MCF 10A (cell line): ENCODE measurements at regions not wholly inside any gene's neighbourhood (a gene's known extent, or its start where the extent isn't known, plus 50 kb on each side); places are given as distances from the start of the nearest gene placed in this dataset.

Source experiments
- BruUV-seq: library from RNA; stranded (reverse); fragments of 400-500 nt; replicated peaks from 2 replicates; lab custom pipeline; 2021; lab: Mats Ljungman, UMichigan
- CTCF ChIA-PET: fragments of 300-600 bp; sonication (Branson Sonifier 250); formaldehyde crosslinking; extraction: SDS; loops from one replicate; lab custom pipeline; 2021; ENCODE audit warnings: antibody characterized with exemption, inconsistent platforms; lab: Yijun Ruan, JAX
- POLR2A ChIA-PET: fragments of 300-600, 350-650 bp; sonication (Branson Sonifier 250); formaldehyde crosslinking; extraction: SDS; loops from one replicate; lab custom pipeline; 2020; ENCODE audit warnings: antibody characterized with exemption, inconsistent platforms; lab: Yijun Ruan, JAX
- DNase-seq: peaks from one replicate; pipeline ENCODE4 v3.0.0-alpha.2; 2018; ENCODE audit not compliant: unreplicated experiment
- H3K27ac Mint-ChIP-seq: one replicate; pipeline ENCODE4 v1.8.0; 2022; ENCODE audit warnings: mild to moderate bottlenecking, low read depth, mixed read lengths; ENCODE audit not compliant: unreplicated experiment
- H3K27me3 Mint-ChIP-seq: one replicate; pipeline ENCODE4 v1.8.0; 2022; ENCODE audit warnings: mixed read lengths; ENCODE audit not compliant: insufficient read depth, unreplicated experiment
- H3K36me3 Mint-ChIP-seq: one replicate; pipeline ENCODE4 v1.8.0; 2022; ENCODE audit warnings: mild to moderate bottlenecking, moderate library complexity, mixed read lengths; ENCODE audit not compliant: insufficient read depth, unreplicated experiment
- H3K4me1 Mint-ChIP-seq: one replicate; pipeline ENCODE4 v1.8.0; 2022; ENCODE audit warnings: mixed read lengths; ENCODE audit not compliant: insufficient read depth, unreplicated experiment
- H3K4me3 Mint-ChIP-seq: one replicate; pipeline ENCODE4 v1.8.0; 2022; ENCODE audit warnings: mild to moderate bottlenecking, moderate library complexity, mixed read lengths; ENCODE audit not compliant: unreplicated experiment
- H3K9me3 Mint-ChIP-seq: one replicate; pipeline ENCODE4 v1.8.0; 2022; ENCODE audit warnings: mixed read lengths; ENCODE audit not compliant: unreplicated experiment
- CTCF ChIP-seq: fragments of 200-600 bp; IDR thresholded peaks from one replicate; pipeline ENCODE4 v1.8.0; 2022; ENCODE audit warnings: antibody characterized with exemption, mild to moderate bottlenecking; ENCODE audit not compliant: unreplicated experiment
- intact Hi-C: fragments of 100-400 bp; cut with micrococcal nuclease; formaldehyde crosslinking; loops from 2 replicates; pipeline ENCODE4 v1.14.1; 2022

GRCh38 chr1:209249785-209250440 is 333.6 kb upstream of the CAMK1G start:
- no peak overlapping the region for H3K4me3 Mint-ChIP-seq
- BruUV-seq = no TSS peak
- no peak for TF ChIP-seq CTCF

GRCh38 chr1:209250861-209251636 is 332.5 kb upstream of the CAMK1G start:
- ChIA-PET POLR2A (interaction anchor here (0.7 to 2.5 kb wide), 10 partner anchors 24 to 239 kb away, joined by 3 to 20 read pairs (median 4); no protein-coding TSS in a partner anchor), CTCF (interaction anchor here (0.6 to 8.6 kb wide), 30 partner anchors 9 to 597 kb away, joined by 3 to 387 read pairs (median 6); no protein-coding TSS in a partner anchor)
- no peak for TF ChIP-seq CTCF

More at GRCh38 chr1:209249785-209250440, 333.6 kb upstream of the CAMK1G start:
- H3K36me3 Mint-ChIP-seq = no peaks in the 10 kb centered on the region
- ChIA-PET CTCF (interaction anchor here (0.6 to 8.6 kb wide), 71 partner anchors 10 to 1255 kb away, joined by 3 to 387 read pairs (median 8); partner anchors contain the start of gene PLXNA2), POLR2A (interaction anchor here (0.7 to 3.8 kb wide), 7 partner anchors 8 to 701 kb away, joined by 3 to 22 read pairs (median 4); no protein-coding TSS in a partner anchor)
- intact Hi-C loops = loop anchor here (2.0 to 10.0 kb wide), 4 partner anchors 263 to 1225 kb away; partner anchors contain the start of gene PLXNA2
- no peak for DNase-seq
- no peak overlapping the region for H3K27ac Mint-ChIP-seq
- no peaks in the 10 kb centered on the region for H3K9me3 Mint-ChIP-seq
- peaks cover 5% of the 10 kb centered on the region for H3K4me1 Mint-ChIP-seq
- H3K27me3 Mint-ChIP-seq = no peaks in the 10 kb centered on the region

GRCh38 chr1:209256766-209257350 is 326.7 kb upstream of the CAMK1G start:
- DNase-seq = no peak
- intact Hi-C loops = no loop called here
- Mint-ChIP-seq H3K4me1 (no peaks in the 10 kb centered on the region), H3K27me3 (no peaks in the 10 kb centered on the region), H3K4me3 (no peak overlapping the region), H3K36me3 (no peaks in the 10 kb centered on the region), H3K9me3 (peaks cover 8% of the 10 kb centered on the region), H3K27ac (no peak overlapping the region)
- CTCF ChIA-PET = interaction anchor here (1.2 to 7.1 kb wide), 2 partner anchors 8 to 641 kb away, joined by 4 to 74 read pairs; no protein-coding TSS in a partner anchor
- no TSS peak for BruUV-seq
- POLR2A ChIA-PET = no interaction called here
- no peak for TF ChIP-seq CTCF

More at GRCh38 chr1:209250861-209251636, 332.5 kb upstream of the CAMK1G start:
- BruUV-seq = no TSS peak
- H3K36me3 Mint-ChIP-seq = no peaks in the 10 kb centered on the region
- no peaks in the 10 kb centered on the region for H3K4me1 Mint-ChIP-seq
- DNase-seq = no peak
- no peak overlapping the region for H3K27ac Mint-ChIP-seq
- H3K4me3 Mint-ChIP-seq = no peak overlapping the region
- H3K27me3 Mint-ChIP-seq = no peaks in the 10 kb centered on the region
- H3K9me3 Mint-ChIP-seq = no peaks in the 10 kb centered on the region
- intact Hi-C loops = no loop called here
